ENCODE measurements at regions not wholly inside any gene's neighbourhood (a gene's known extent, or its start where the extent isn't known, plus 50 kb on each side); places are given as distances from the start of the nearest gene placed in this dataset.

GRCh38 chr14:62364161-62364560 is 601.9 kb downstream of the SNAPC1 start:
- H3K79me2 ChIP-seq (ENCODE audit: control insufficient read depth, insufficient read depth, low read length) = no peaks in the 10 kb centered on the region
- no CpG with 5 or more reads among the region's 2 CpGs for WGBS (ENCODE audit: insufficient coverage)
- no peak overlapping the region for H3K27ac Mint-ChIP-seq
- ChIA-PET CTCF (no interaction called here), POLR2A (no interaction called here)
- no peak overlapping the region for H3K4me3 Mint-ChIP-seq
- no peak overlapping the region for H3K4me3 ChIP-seq (ENCODE audit: control extremely low read depth in 1 of 5, extremely low read depth in 1 of 5, insufficient read depth in 1 of 5, low read depth in 2 of 5, low read length in 4 of 5)
- no peak for ATAC-seq (ENCODE audit: low read depth)
- no peak overlapping the region for H2AFZ ChIP-seq (ENCODE audit: insufficient read depth, low read depth, low read length, poor library complexity, severe bottlenecking)
- H3K9me3 Mint-ChIP-seq (ENCODE audit: insufficient read depth) = no peaks in the 10 kb centered on the region
- TF ChIP-seq EZH2 (IDR thresholded peaks at IDR 0.05; ENCODE audit: borderline replicate concordance, insufficient read depth, low read depth, low read length, poor library complexity, severe bottlenecking) (no peak), CTCF (IDR thresholded peaks at IDR 0.05) (no peak)
- H3K4me1 Mint-ChIP-seq = no peaks in the 10 kb centered on the region
- no peaks in the 10 kb centered on the region for H3K9me3 ChIP-seq (ENCODE audit: control extremely low read depth in 1 of 3, control insufficient read depth in 2 of 3, insufficient read depth in 1 of 3, low read length in 2 of 3)
- no peaks in the 10 kb centered on the region for H4K20me1 ChIP-seq (ENCODE audit: control insufficient read depth, insufficient read depth, low read length, poor library complexity, severe bottlenecking)
- H3K27ac ChIP-seq (ENCODE audit: low read length in 2 of 2) = no peak overlapping the region
- H3K27me3 Mint-ChIP-seq = no peaks in the 10 kb centered on the region
- no peaks in the 10 kb centered on the region for H3K27me3 ChIP-seq (replicated peaks in 1 of 4; ENCODE audit: control extremely low read depth in 1 of 4, control insufficient read depth in 3 of 4, insufficient read depth in 4 of 4, low read length in 3 of 4)
- H3K4me2 ChIP-seq (replicated peaks; ENCODE audit: low read depth, low read length, poor library complexity, severe bottlenecking) = no peak overlapping the region
- no peak overlapping the region for H3K9ac ChIP-seq (ENCODE audit: low read length)
- H3K4me1 ChIP-seq (ENCODE audit: control insufficient read depth in 2 of 2, insufficient read depth in 2 of 2, low read length in 2 of 2) = no peaks in the 10 kb centered on the region
- no peak for DNase-seq
- H3K36me3 ChIP-seq (replicated peaks in 1 of 2; ENCODE audit: control extremely low read depth in 1 of 2, control insufficient read depth in 1 of 2, extremely low read depth in 1 of 2, insufficient read depth in 2 of 2, low read length in 1 of 2) = no peaks in the 10 kb centered on the region
- intact Hi-C loops (cut with micrococcal nuclease) = no loop called here

GRCh38 chr14:62364800-62365280 is 602.6 kb downstream of the SNAPC1 start:
- DNase-seq (no peak), ATAC-seq (ENCODE audit: low read depth) (no peak)
- Histone ChIP-seq H3K9ac (ENCODE audit: low read length) (no peak overlapping the region), H4K20me1 (ENCODE audit: control insufficient read depth, insufficient read depth, low read length, poor library complexity, severe bottlenecking) (no peaks in the 10 kb centered on the region), H3K4me3 (ENCODE audit: control extremely low read depth in 1 of 5, extremely low read depth in 1 of 5, insufficient read depth in 1 of 5, low read depth in 2 of 5, low read length in 4 of 5) (no peak overlapping the region), H3K4me1 (ENCODE audit: control insufficient read depth in 2 of 2, insufficient read depth in 2 of 2, low read length in 2 of 2) (no peaks in the 10 kb centered on the region), H3K9me3 (ENCODE audit: control extremely low read depth in 1 of 3, control insufficient read depth in 2 of 3, insufficient read depth in 1 of 3, low read length in 2 of 3) (no peaks in the 10 kb centered on the region), H3K36me3 (replicated peaks in 1 of 2; ENCODE audit: control extremely low read depth in 1 of 2, control insufficient read depth in 1 of 2, extremely low read depth in 1 of 2, insufficient read depth in 2 of 2, low read length in 1 of 2) (no peaks in the 10 kb centered on the region), H3K79me2 (ENCODE audit: control insufficient read depth, insufficient read depth, low read length) (no peaks in the 10 kb centered on the region), H3K27ac (ENCODE audit: low read length in 2 of 2) (no peak overlapping the region), H3K27me3 (replicated peaks in 1 of 4; ENCODE audit: control extremely low read depth in 1 of 4, control insufficient read depth in 3 of 4, insufficient read depth in 4 of 4, low read length in 3 of 4) (no peaks in the 10 kb centered on the region), H3K4me2 (replicated peaks; ENCODE audit: low read depth, low read length, poor library complexity, severe bottlenecking) (no peak overlapping the region), H2AFZ (ENCODE audit: insufficient read depth, low read depth, low read length, poor library complexity, severe bottlenecking) (no peak overlapping the region)
- Mint-ChIP-seq H3K27me3 (no peaks in the 10 kb centered on the region), H3K27ac (no peak overlapping the region), H3K4me1 (no peaks in the 10 kb centered on the region), H3K9me3 (ENCODE audit: insufficient read depth) (no peaks in the 10 kb centered on the region), H3K4me3 (no peak overlapping the region)
- TF ChIP-seq EZH2 (IDR thresholded peaks at IDR 0.05; ENCODE audit: borderline replicate concordance, insufficient read depth, low read depth, low read length, poor library complexity, severe bottlenecking) = no peak
- no peak for TF ChIP-seq CTCF (IDR thresholded peaks at IDR 0.05)
- ChIA-PET POLR2A (no interaction called here), CTCF (no interaction called here)
- no CpG with 5 or more reads among the region's 4 CpGs for WGBS (ENCODE audit: insufficient coverage)
- intact Hi-C loops (cut with micrococcal nuclease) = no loop called here
